SIG-M5 (cell line): ENCODE measurements at regions not wholly inside any gene's neighbourhood (a gene's known extent, or its start where the extent isn't known, plus 50 kb on each side); places are given as distances from the start of the nearest gene placed in this dataset.
A peak's percentile ranks its signal among the peaks of the same experiment; 100 is the strongest.
"Not testable (repeated sequence)": the region's sequence is repeated elsewhere in the genome, so short reads cannot be mapped to it uniquely, and the experiment has no call there.

Experiments used
- DNase-seq: peaks from one replicate; lab custom pipeline; 2025; lab: John Stamatoyannopoulos, UW

- DNase-seq: no peak
Measured at GRCh38 chr5:100641833-100642232, 106.7 kb downstream of the FAM174A start.

GRCh38 chr5:100643473-100643872, 108.3 kb downstream of the FAM174A start:
- no peak for DNase-seq

- DNase-seq: no peak
Measured at GRCh38 chr5:100644185-100644584, 109.0 kb downstream of the FAM174A start.

- no peak for DNase-seq
Measured at GRCh38 chr5:100644776-100645175, 109.6 kb downstream of the FAM174A start.

- no peak for DNase-seq
Measured at GRCh38 chr5:100646011-100646410, 110.8 kb downstream of the FAM174A start.

GRCh38 chr5:100646691-100647090, 111.5 kb downstream of the FAM174A start:
- no peak for DNase-seq

- no peak for DNase-seq
Measured at GRCh38 chr5:100647461-100648230, 112.5 kb downstream of the FAM174A start.

GRCh38 chr5:100654895-100655294, 119.7 kb downstream of the FAM174A start:
- no peak for DNase-seq

GRCh38 chr5:100656771-100657170, 121.6 kb downstream of the FAM174A start:
- DNase-seq: not testable (repeated sequence)

- DNase-seq: no peak
Measured at GRCh38 chr5:100659080-100659795, 124.1 kb downstream of the FAM174A start.

- no peak for DNase-seq
Measured at GRCh38 chr5:100664140-100664539, 129.0 kb downstream of the FAM174A start.

- peak; percentile 92 for DNase-seq
Measured at GRCh38 chr5:100667161-100667630, 132.0 kb downstream of the FAM174A start.

GRCh38 chr5:100668511-100668910, 133.3 kb downstream of the FAM174A start:
- no peak for DNase-seq

- no peak for DNase-seq
Measured at GRCh38 chr5:100676817-100677631, 141.8 kb downstream of the FAM174A start.

- no peak for DNase-seq
Measured at GRCh38 chr5:100682625-100683024, 147.5 kb downstream of the FAM174A start.

GRCh38 chr5:100683881-100684280, 148.7 kb downstream of the FAM174A start:
- DNase-seq: no peak

- DNase-seq: not testable (repeated sequence)
Measured at GRCh38 chr5:100685122-100685521, 149.9 kb downstream of the FAM174A start.

- not testable (repeated sequence) for DNase-seq
Measured at GRCh38 chr5:100688834-100689233, 153.7 kb downstream of the FAM174A start.

GRCh38 chr5:100690036-100690560, 154.9 kb downstream of the FAM174A start:
- no peak for DNase-seq

- DNase-seq: no peak
Measured at GRCh38 chr5:100691085-100691484, 155.9 kb downstream of the FAM174A start.

- DNase-seq: no peak
Measured at GRCh38 chr5:100691548-100691947, 156.4 kb downstream of the FAM174A start.

- DNase-seq: no peak
Measured at GRCh38 chr5:100693481-100693880, 158.3 kb downstream of the FAM174A start.
